SU-DHL-6 (cell line): ENCODE measurements at regions not wholly inside any gene's neighbourhood (a gene's known extent, or its start where the extent isn't known, plus 50 kb on each side); places are given as distances from the start of the nearest gene placed in this dataset.

Source experiments
- EZH2phosphoT487 ChIP-seq: fragments of 200-600 bp; sonication (generic), shearing (Covaris generic); conservative IDR thresholded peaks from 2 replicates; pipeline ENCODE4 v1.6.1; 2018; ENCODE audit warnings: mild to moderate bottlenecking, antibody characterized with exemption, low read length, moderate library complexity, mixed read lengths
- TF ChIP-seq, protein P1 (sequence below): fragments of 200-600 bp; sonication (generic); IDR thresholded peaks from one replicate; pipeline ENCODE4 v1.5.1; 2017; ENCODE audit warnings: antibody characterized with exemption, mild to moderate bottlenecking, low read length, moderate library complexity; ENCODE audit not compliant: insufficient read depth, poor library complexity, severe bottlenecking

DNA sequence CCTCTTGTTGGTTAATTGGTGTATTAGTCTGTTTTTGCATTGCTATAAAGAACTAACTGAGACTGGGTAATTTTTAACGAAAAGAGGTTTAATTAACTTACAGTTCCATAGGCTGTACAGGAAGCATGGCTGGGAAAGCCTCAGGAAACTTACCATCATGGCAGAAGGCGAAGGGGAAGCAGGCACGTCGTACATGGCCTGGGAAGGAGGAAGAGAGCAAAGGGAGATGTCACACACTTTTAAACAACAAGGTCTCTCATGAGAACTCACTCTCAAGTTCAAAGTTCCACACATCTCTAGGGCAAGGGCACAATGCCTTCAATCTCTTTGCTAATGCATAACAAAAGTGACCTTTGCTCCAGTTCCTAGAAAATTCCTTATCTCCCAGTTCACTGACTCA is 125.0 kb upstream of the IRX5 start:
- TF ChIP-seq, protein P1, sequence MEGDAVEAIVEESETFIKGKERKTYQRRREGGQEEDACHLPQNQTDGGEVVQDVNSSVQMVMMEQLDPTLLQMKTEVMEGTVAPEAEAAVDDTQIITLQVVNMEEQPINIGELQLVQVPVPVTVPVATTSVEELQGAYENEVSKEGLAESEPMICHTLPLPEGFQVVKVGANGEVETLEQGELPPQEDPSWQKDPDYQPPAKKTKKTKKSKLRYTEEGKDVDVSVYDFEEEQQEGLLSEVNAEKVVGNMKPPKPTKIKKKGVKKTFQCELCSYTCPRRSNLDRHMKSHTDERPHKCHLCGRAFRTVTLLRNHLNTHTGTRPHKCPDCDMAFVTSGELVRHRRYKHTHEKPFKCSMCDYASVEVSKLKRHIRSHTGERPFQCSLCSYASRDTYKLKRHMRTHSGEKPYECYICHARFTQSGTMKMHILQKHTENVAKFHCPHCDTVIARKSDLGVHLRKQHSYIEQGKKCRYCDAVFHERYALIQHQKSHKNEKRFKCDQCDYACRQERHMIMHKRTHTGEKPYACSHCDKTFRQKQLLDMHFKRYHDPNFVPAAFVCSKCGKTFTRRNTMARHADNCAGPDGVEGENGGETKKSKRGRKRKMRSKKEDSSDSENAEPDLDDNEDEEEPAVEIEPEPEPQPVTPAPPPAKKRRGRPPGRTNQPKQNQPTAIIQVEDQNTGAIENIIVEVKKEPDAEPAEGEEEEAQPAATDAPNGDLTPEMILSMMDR = no peak
- no peak for TF ChIP-seq EZH2phosphoT487
